GM06990 (cell line): ENCODE measurements at regions not wholly inside any gene's neighbourhood (a gene's known extent, or its start where the extent isn't known, plus 50 kb on each side); places are given as distances from the start of the nearest gene placed in this dataset.
"Not testable (repeated sequence)": the region's sequence is repeated elsewhere in the genome, so short reads cannot be mapped to it uniquely, and the experiment has no call there.

Source experiments
- DNase-seq: peaks from one replicate; pipeline ENCODE4 v3.0.0-alpha.2; 2011; ENCODE audit not compliant: insufficient read length; ENCODE audit errors: extremely low read depth
- H3K27me3 ChIP-seq: replicated peaks from 2 replicates; pipeline ENCODE4 v1.6.0; 2011; ENCODE audit warnings: low read length; ENCODE audit not compliant: control insufficient read depth, insufficient read depth
- H3K36me3 ChIP-seq: 2 replicates; pipeline ENCODE4 v1.5.1; 2011; ENCODE audit warnings: low read length; ENCODE audit not compliant: control insufficient read depth, insufficient read depth
- H3K4me3 ChIP-seq: replicated peaks from 2 replicates; pipeline ENCODE4 v1.5.1; 2011; ENCODE audit warnings: low read depth, mild to moderate bottlenecking, control low read depth, low read length
- CTCF ChIP-seq: IDR thresholded peaks from 2 replicates; pipeline ENCODE4 v1.5.1; 2011; ENCODE audit warnings: low read length, control low read depth, mild to moderate bottlenecking, inconsistent platforms; ENCODE audit not compliant: insufficient read depth, poor library complexity, severe bottlenecking

GRCh38 chr13:75178436-75178835 lies 303.5 kb downstream of the TBC1D4 start:
- Histone ChIP-seq H3K27me3 (no peaks in the 10 kb centered on the region), H3K36me3 (no peaks in the 10 kb centered on the region), H3K4me3 (no peak overlapping the region)
- no peak for DNase-seq
- no peak for TF ChIP-seq CTCF

GRCh38 chr13:75175575-75175974 lies 306.4 kb downstream of the TBC1D4 start:
- TF ChIP-seq CTCF = no peak
- no peaks in the 10 kb centered on the region for H3K27me3 ChIP-seq
- H3K4me3 ChIP-seq = no peak overlapping the region
- no peak for DNase-seq
- no peaks in the 10 kb centered on the region for H3K36me3 ChIP-seq

GRCh38 chr13:75175097-75175496 lies 306.9 kb downstream of the TBC1D4 start:
- not testable (repeated sequence) for DNase-seq, H3K27me3 ChIP-seq, H3K36me3 ChIP-seq, H3K4me3 ChIP-seq

GRCh38 chr13:75174481-75174880 lies 307.5 kb downstream of the TBC1D4 start:
- TF ChIP-seq CTCF = no peak
- Histone ChIP-seq H3K36me3 (no peaks in the 10 kb centered on the region), H3K27me3 (no peaks in the 10 kb centered on the region), H3K4me3 (no peak overlapping the region)
- DNase-seq = no peak

GRCh38 chr13:75173457-75174356 lies 308.3 kb downstream of the TBC1D4 start:
- no peaks in the 10 kb centered on the region for H3K36me3 ChIP-seq
- no peak overlapping the region for H3K4me3 ChIP-seq
- TF ChIP-seq CTCF = no peak
- H3K27me3 ChIP-seq = no peaks in the 10 kb centered on the region
- no peak for DNase-seq

GRCh38 chr13:75170311-75170710 lies 311.7 kb downstream of the TBC1D4 start:
- Histone ChIP-seq H3K4me3 (no peak overlapping the region), H3K27me3 (no peaks in the 10 kb centered on the region), H3K36me3 (no peaks in the 10 kb centered on the region)
- DNase-seq = no peak
- TF ChIP-seq CTCF = no peak
